ENCODE measurements at regions not wholly inside any gene's neighbourhood (a gene's known extent, or its start where the extent isn't known, plus 50 kb on each side); places are given as distances from the start of the nearest gene placed in this dataset.

GRCh38 chr2:195392446-195393336 lies 264.3 kb upstream of the SLC39A10 start:
- TF ChIP-seq, protein P1, sequence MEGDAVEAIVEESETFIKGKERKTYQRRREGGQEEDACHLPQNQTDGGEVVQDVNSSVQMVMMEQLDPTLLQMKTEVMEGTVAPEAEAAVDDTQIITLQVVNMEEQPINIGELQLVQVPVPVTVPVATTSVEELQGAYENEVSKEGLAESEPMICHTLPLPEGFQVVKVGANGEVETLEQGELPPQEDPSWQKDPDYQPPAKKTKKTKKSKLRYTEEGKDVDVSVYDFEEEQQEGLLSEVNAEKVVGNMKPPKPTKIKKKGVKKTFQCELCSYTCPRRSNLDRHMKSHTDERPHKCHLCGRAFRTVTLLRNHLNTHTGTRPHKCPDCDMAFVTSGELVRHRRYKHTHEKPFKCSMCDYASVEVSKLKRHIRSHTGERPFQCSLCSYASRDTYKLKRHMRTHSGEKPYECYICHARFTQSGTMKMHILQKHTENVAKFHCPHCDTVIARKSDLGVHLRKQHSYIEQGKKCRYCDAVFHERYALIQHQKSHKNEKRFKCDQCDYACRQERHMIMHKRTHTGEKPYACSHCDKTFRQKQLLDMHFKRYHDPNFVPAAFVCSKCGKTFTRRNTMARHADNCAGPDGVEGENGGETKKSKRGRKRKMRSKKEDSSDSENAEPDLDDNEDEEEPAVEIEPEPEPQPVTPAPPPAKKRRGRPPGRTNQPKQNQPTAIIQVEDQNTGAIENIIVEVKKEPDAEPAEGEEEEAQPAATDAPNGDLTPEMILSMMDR (IDR thresholded peaks at IDR 0.05; ENCODE audit: low read depth, low read length) = no peak
- TF ChIP-seq EZH2phosphoT487 (IDR thresholded peaks at IDR 0.05; ENCODE audit: low read depth) = no peak
